Stimulated activated naive CD8-positive, alpha-beta T cell treated with anti-CD3 and anti-CD28 coated beads, Interleukin-15, Interleukin-2, amounts not matched to agents 100 ng/mL and 50 ng/mL, for 24 hours (primary cell): ENCODE measurements at regions not wholly inside any gene's neighbourhood (a gene's known extent, or its start where the extent isn't known, plus 50 kb on each side); places are given as distances from the start of the nearest gene placed in this dataset.

Experiments used
- H3K27ac Mint-ChIP-seq: one replicate; pipeline ENCODE4 v1.8.0; 2021; ENCODE audit warnings: mild to moderate bottlenecking, mixed read lengths
- H3K27me3 Mint-ChIP-seq: one replicate; pipeline ENCODE4 v1.8.0; 2021; ENCODE audit warnings: mixed read lengths
- H3K36me3 Mint-ChIP-seq: one replicate; pipeline ENCODE4 v1.8.0; 2021; ENCODE audit warnings: low read depth, mixed read lengths
- H3K4me1 Mint-ChIP-seq: one replicate; pipeline ENCODE4 v1.8.0; 2021; ENCODE audit warnings: low read depth, mixed read lengths
- H3K4me3 Mint-ChIP-seq: one replicate; pipeline ENCODE4 v1.8.0; 2021; ENCODE audit warnings: mild to moderate bottlenecking, mixed read lengths
- H3K9me3 Mint-ChIP-seq: one replicate; pipeline ENCODE4 v1.8.0; 2021; ENCODE audit warnings: mixed read lengths

DNA sequence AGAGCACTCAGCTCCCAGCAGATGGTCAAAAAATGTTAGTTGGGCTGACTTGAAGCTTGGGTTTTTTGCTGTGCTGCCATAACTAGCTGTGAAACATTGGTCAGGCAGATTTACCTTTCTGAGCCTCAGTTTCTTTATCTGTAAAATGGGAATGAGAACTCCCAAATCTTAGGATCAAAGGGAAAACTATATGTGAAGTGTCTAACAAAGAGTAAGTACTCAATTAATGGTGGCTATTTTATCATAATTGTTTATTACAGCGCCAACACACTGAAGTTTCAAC is 164.2 kb upstream of the POU3F1 start:
- H3K4me3 Mint-ChIP-seq = no peak overlapping the region
- no peaks in the 10 kb centered on the region for H3K9me3 Mint-ChIP-seq
- H3K36me3 Mint-ChIP-seq = no peaks in the 10 kb centered on the region
- peaks cover 36% of the 10 kb centered on the region for H3K27me3 Mint-ChIP-seq
- H3K4me1 Mint-ChIP-seq = no peaks in the 10 kb centered on the region
- H3K27ac Mint-ChIP-seq = no peak overlapping the region

DNA sequence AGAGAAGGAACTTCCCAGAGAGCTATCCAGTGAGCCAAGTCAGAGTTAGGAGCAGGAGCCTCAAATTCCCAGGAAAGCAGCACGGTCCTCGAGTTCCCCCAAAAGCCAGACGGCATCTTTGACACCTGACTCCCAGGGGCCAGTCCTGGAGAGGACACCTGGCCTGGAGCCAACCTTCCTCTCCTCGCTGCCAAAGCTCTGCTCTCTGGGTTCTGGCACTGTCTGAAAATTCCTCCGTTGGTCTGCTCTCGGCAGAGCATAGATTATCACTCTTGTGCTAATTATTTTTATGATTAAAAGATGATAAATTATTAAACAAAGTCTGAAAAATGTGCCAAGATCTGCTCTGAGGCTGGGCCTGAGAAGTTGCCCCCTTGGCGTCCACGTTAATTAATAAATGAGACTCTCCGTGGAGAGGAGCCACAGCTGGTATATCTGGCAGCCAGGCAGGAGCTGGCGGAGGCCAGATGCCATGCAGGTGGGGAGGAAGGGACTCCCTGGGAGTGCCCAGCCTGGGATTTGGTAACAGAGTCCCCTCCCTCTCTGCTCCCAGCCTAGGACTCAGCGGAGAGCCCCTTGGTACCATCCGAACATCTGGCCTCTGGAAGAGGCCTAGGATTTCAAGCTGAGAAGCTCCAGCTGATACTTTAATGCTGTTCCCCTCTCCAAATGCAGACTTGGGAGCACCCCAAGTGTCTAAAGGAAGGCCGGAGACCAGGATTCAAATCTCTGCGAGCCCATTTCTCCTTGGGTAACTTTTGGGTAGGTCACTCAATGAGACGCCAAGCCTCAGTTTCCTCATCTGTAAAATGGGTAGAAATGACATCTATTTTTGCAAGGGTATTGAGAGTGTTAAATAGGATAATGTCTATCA is 163.7 kb upstream of the POU3F1 start:
- H3K4me1 Mint-ChIP-seq = no peaks in the 10 kb centered on the region
- H3K36me3 Mint-ChIP-seq = no peaks in the 10 kb centered on the region
- H3K4me3 Mint-ChIP-seq = no peak overlapping the region
- no peak overlapping the region for H3K27ac Mint-ChIP-seq
- peaks cover 35% of the 10 kb centered on the region for H3K27me3 Mint-ChIP-seq
- H3K9me3 Mint-ChIP-seq = no peaks in the 10 kb centered on the region

DNA sequence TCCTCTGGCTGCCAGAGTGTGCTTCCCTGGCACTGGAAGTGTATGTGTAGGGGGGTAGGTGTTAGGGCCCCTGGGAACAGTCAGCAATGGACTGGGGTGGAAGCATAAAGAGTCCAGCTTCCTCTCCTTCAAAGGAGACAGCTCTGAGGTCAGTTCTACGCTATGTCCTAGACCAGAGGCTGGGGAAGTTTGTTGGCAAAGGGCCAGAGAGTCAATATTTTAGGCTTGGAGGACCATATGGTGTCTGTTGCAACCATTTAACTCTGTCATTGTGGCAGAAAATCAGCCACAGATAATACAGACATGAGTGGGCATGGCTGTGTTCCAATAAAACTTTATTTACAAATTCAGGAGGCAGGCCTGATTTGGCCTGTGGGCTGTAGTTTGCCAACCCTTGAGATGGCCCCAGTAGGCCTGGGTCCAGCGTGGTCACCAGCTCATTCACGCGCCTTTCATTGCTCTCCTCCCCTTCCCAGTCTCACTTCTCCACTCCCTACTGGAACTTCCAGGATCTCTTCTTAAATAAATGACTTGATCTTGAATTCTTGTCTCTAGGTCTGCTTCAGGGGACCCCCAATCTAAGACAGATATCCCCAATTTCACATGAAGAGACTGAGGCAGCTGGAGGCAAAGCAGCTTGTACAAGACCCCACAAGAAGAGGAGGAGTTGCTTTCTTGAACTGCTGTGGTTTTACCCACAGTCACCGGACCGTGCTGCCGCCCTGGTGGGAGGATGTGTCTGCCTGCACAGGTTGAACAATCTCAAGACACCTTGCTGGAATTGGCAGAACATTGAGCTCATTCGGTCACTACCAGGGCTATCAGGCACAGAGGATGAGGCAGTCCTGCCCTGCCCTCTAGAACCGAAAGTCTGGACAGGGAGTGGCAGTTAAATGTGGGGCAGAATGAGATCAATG is 162.4 kb upstream of the POU3F1 start:
- no peak overlapping the region for H3K27ac Mint-ChIP-seq
- peaks cover 25% of the 10 kb centered on the region for H3K27me3 Mint-ChIP-seq
- no peaks in the 10 kb centered on the region for H3K36me3 Mint-ChIP-seq
- H3K9me3 Mint-ChIP-seq = no peaks in the 10 kb centered on the region
- no peak overlapping the region for H3K4me3 Mint-ChIP-seq
- no peaks in the 10 kb centered on the region for H3K4me1 Mint-ChIP-seq

DNA sequence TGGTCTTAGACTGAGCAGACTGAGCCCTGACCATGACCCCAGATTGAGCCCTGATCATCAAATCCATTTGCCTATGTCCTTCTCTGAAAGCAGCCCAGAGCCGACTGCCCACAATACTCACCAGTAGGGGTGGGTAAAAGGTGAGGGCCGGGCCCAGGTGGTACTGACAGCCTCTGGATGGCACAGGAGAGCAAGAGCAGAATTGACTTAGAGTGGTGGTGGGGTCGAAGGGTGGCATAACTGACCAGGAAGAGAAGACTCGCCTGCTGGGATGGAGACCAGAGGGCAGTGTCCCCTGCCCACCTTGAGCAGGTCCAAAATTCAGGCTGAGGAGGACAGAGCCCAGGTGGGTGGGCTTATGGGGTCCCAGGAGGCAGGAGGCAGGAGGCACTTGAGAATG is 161.3 kb upstream of the POU3F1 start:
- no peak overlapping the region for H3K27ac Mint-ChIP-seq
- H3K4me3 Mint-ChIP-seq = no peak overlapping the region
- H3K9me3 Mint-ChIP-seq = no peaks in the 10 kb centered on the region
- no peaks in the 10 kb centered on the region for H3K4me1 Mint-ChIP-seq
- no peaks in the 10 kb centered on the region for H3K36me3 Mint-ChIP-seq
- peaks cover 14% of the 10 kb centered on the region for H3K27me3 Mint-ChIP-seq

DNA sequence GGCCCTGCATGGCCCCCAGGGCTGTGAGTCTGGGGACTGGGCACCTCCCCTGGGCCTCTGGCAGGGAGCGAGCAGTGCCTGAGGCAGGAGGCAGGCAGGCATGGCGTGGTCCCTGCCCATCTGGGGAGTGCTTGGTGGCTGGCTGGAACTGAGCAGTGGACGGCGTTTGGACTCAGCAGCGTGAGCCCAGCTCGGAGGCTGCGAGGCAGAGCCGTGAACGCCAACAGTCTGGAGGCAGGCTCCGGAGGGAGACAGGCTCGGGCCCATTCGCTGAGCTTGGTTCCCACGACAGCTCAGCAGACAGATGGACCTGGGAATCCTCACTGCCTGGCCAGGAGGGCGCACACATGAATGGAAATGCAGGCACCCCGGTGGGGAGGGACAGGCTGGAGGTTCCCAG is 160.7 kb upstream of the POU3F1 start:
- Mint-ChIP-seq H3K4me1 (no peaks in the 10 kb centered on the region), H3K27ac (no peak overlapping the region), H3K4me3 (no peak overlapping the region), H3K9me3 (no peaks in the 10 kb centered on the region), H3K27me3 (peaks cover 11% of the 10 kb centered on the region), H3K36me3 (no peaks in the 10 kb centered on the region)

DNA sequence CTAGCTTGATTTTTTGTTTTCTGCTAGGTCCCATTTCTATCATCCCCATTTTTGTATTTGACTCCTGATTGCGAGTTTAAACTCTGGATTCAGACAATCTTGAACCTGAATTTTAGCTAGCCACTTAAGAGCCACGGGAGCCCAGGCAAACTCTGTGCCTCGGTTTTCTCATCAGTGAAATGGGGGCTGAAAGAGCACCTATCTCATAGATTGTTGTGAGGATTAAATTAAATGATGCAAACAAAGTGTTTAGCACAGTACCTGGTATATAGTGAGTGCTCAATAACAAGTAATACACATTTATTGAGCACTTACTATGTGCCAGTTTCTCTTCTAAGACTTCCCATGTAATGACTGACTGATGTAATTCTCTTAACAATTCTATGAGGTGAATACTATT is 158.1 kb upstream of the POU3F1 start:
- H3K27ac Mint-ChIP-seq = no peak overlapping the region
- H3K36me3 Mint-ChIP-seq = no peaks in the 10 kb centered on the region
- H3K4me3 Mint-ChIP-seq = no peak overlapping the region
- no peaks in the 10 kb centered on the region for H3K9me3 Mint-ChIP-seq
- H3K4me1 Mint-ChIP-seq = no peaks in the 10 kb centered on the region
- peaks cover 6% of the 10 kb centered on the region for H3K27me3 Mint-ChIP-seq

DNA sequence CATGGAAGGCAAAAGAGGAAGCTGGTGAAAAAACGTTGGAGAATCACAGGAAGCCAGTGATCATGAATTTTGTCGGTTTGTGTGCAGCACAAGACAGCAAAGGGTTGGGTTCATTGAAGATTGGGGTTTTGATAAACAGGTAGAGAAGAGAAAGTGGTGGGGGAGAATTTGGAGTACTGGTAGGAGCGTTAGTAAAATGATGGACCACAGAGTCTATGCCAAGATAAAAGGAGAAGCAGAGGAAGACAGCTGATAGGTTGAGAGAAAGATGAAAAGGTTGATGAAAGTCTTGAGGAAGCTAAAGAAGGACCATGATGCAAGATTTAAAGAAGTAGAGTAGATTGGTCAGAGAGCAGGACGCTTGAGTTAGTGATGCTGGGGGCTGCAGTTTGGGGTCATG is 156.8 kb upstream of the POU3F1 start:
- H3K4me3 Mint-ChIP-seq = no peak overlapping the region
- H3K27ac Mint-ChIP-seq = no peak overlapping the region
- H3K4me1 Mint-ChIP-seq = no peaks in the 10 kb centered on the region
- H3K36me3 Mint-ChIP-seq = no peaks in the 10 kb centered on the region
- H3K9me3 Mint-ChIP-seq = no peaks in the 10 kb centered on the region
- peaks cover 15% of the 10 kb centered on the region for H3K27me3 Mint-ChIP-seq

DNA sequence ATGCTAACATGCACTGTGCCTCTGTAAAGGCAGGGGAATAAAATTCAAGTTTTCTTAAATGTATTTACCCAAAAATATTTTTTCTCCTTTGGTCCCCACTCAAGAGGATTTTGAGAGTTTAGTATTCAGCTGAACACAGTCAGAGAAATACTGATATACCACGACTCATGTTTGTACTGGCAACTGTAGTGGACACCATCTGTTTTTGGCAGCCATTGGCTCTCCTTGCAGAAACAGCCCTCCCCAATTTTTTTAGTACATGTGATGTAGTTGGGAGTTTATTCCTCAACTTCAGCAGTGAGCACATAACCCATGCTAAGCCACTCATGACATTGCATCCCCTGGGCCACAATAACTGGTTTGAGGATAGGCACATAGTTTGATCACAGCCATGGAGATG is 154.8 kb upstream of the POU3F1 start:
- H3K27me3 Mint-ChIP-seq = peaks cover 12% of the 10 kb centered on the region
- no peaks in the 10 kb centered on the region for H3K9me3 Mint-ChIP-seq
- H3K27ac Mint-ChIP-seq = no peak overlapping the region
- no peaks in the 10 kb centered on the region for H3K4me1 Mint-ChIP-seq
- no peaks in the 10 kb centered on the region for H3K36me3 Mint-ChIP-seq
- no peak overlapping the region for H3K4me3 Mint-ChIP-seq

DNA sequence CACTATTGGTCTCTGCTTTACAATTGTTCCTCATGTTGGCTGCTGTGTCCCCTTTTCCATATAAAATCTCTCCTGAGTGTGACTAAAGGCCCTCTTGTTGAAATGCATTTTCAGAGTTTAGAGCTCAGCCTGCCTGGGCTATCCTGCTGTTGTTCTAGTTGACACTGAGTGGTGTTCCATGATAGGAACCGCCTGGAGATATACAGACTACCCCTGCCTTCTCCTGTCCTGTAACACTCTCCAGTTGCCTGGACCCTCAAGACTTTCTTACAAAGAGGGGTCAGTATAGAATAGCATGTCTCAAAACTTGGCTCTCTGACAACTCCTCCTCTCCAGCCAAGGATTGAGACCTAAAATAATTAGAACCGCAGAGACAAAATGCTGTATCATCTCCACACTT is 152.0 kb upstream of the POU3F1 start:
- Mint-ChIP-seq H3K27me3 (peaks cover 22% of the 10 kb centered on the region), H3K9me3 (no peaks in the 10 kb centered on the region), H3K4me1 (no peaks in the 10 kb centered on the region), H3K36me3 (no peaks in the 10 kb centered on the region), H3K4me3 (no peak overlapping the region), H3K27ac (no peak overlapping the region)

DNA sequence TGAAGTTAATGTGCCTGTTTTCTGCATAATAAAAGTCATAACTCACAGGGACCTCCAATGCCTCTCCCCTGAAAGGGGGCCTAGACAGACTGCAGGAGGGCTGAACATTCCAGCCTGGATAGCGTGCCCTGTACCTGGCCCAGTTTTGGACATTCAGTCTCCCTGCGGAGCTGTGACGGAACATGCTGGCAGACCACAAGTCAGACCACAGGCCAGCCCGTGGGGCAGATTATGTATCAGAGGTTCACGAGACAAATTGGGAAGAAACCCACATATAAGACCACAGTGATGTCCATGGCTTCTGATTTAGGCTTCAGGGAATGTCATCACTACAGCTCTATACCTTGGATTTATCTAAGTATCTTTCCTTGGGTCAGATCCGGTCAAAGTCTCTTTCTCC is 151.5 kb upstream of the POU3F1 start:
- H3K9me3 Mint-ChIP-seq = no peaks in the 10 kb centered on the region
- no peak overlapping the region for H3K4me3 Mint-ChIP-seq
- H3K27me3 Mint-ChIP-seq = peaks cover 24% of the 10 kb centered on the region

DNA sequence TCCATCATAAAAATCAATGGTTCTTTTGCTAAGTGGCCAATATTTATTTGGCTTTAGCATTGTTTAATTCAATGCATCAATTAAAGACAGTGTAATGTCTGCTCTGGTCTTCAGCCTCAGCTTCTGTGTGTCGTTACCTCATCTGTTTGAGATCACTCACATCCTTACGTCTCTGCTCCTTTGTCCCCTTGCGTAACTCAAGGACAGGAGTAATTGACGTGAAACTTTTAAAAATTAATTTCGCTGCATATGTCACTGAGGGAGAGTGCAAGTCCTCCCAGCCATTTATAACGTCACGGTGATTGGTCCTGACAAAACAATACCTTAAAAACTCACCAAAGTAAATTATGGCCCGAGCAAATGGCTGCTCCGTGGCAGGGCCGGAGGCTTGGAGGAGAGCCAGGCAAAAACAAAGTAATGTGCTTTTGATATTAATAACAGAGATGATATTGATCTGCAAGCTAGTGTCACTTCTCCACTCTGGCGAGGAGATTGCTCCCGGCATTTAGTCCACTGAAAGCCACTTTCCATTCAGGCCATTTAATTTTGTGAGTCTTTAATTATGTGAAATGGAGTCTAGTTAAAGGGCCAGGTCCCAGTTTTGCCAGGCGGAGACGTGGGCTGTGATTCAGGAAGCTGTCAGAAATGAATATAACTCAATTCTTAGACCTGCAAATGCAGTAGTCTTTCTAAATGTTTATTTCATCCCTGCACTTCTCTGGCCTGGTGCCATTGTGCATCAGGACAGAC is 150.9 kb upstream of the POU3F1 start:
- Mint-ChIP-seq H3K4me1 (no peaks in the 10 kb centered on the region), H3K9me3 (no peaks in the 10 kb centered on the region), H3K4me3 (no peak overlapping the region), H3K36me3 (no peaks in the 10 kb centered on the region), H3K27me3 (peaks cover 28% of the 10 kb centered on the region), H3K27ac (no peak overlapping the region)

More for the DNA sequence above, 151.5 kb upstream of the POU3F1 start:
- no peak overlapping the region for H3K27ac Mint-ChIP-seq
- no peaks in the 10 kb centered on the region for H3K4me1 Mint-ChIP-seq
- H3K36me3 Mint-ChIP-seq = no peaks in the 10 kb centered on the region

DNA sequence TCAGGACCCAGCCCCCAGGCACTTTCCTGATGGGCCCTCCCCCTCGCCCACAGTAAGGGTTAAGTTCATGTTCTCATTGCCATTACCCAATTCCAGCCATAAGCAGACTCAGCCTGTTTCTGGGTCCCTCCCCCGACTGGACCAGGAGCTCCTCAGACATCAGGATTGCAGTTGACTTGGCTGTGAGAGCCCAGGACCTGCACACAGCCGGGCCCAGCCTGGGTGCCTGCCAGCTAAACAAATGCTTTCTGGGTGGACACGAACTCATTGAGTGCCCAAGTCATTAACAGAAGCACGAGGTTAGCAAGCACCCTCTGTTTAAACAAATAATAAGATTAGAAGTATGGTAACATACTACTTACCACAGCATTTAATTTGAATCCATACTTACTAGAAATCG is 147.9 kb upstream of the POU3F1 start:
- H3K36me3 Mint-ChIP-seq = no peaks in the 10 kb centered on the region
- H3K27me3 Mint-ChIP-seq = peaks cover 43% of the 10 kb centered on the region
- H3K27ac Mint-ChIP-seq = no peak overlapping the region
- H3K4me3 Mint-ChIP-seq = no peak overlapping the region
- no peaks in the 10 kb centered on the region for H3K4me1 Mint-ChIP-seq
- no peaks in the 10 kb centered on the region for H3K9me3 Mint-ChIP-seq

DNA sequence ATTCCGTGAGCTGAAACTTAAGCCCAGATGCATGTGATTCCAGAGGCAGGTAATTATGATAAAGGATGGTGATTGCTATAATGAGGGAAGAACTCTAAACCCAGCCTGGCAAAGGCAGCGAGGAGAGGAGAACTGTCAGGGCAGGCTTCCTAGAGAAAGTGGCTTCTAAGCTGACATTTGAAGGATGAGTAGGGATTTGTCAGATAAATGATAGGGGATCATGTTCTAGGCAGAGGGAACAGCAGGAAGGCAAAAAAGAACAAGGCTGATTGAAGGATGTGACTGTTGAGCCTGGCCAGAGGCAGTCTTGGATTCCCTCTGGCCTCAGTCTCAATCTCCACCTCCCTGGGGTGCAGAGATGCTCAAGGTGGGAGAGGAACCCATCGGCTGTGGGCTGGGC is 146.4 kb upstream of the POU3F1 start:
- Mint-ChIP-seq H3K27ac (no peak overlapping the region), H3K4me1 (no peaks in the 10 kb centered on the region), H3K4me3 (no peak overlapping the region), H3K9me3 (no peaks in the 10 kb centered on the region), H3K27me3 (peaks cover 45% of the 10 kb centered on the region), H3K36me3 (no peaks in the 10 kb centered on the region)

DNA sequence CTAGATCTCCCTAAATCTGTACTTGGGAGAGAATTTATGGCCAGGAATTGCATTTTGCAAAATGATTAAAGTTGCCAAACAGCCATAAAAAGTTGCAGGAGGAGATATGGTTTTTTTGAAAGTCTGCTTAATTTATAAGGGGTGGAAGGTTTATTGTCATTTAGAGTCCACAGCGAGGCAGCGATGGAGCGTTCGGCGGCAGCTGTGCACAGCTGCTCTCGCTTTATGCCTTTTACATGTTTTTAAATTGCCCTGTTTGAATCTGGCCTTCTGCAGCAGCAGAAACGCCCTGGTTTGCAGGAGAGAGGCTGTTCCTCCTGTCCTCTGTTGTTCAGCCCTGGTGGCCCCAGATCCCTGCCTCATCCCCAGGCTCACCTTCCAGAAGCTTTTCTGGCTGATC is 144.9 kb upstream of the POU3F1 start:
- Mint-ChIP-seq H3K4me1 (no peaks in the 10 kb centered on the region), H3K9me3 (no peaks in the 10 kb centered on the region), H3K4me3 (no peak overlapping the region), H3K36me3 (no peaks in the 10 kb centered on the region), H3K27ac (no peak overlapping the region), H3K27me3 (peaks cover 48% of the 10 kb centered on the region)

DNA sequence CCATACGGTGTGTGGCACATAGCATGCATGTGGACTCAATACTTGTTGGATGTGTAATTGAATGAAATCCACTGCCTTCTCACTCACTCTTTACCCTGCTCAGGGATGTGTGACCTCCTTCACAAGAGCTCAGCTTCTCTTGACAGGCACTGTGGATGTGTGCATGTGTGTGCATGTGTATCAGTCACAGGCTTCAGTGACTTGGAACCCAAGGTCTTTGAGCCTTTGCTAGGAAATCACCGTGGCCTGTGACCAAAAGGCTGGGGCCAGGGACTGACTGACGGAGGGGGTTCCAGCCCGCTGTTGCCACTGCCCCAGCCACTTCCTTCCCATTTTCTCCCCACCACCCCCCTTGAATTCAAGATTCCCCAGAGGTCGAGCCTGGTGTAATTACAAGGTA is 144.4 kb upstream of the POU3F1 start:
- peaks cover 49% of the 10 kb centered on the region for H3K27me3 Mint-ChIP-seq
- H3K27ac Mint-ChIP-seq = no peak overlapping the region
- no peaks in the 10 kb centered on the region for H3K36me3 Mint-ChIP-seq
- H3K4me1 Mint-ChIP-seq = no peaks in the 10 kb centered on the region
- H3K9me3 Mint-ChIP-seq = no peaks in the 10 kb centered on the region
- no peak overlapping the region for H3K4me3 Mint-ChIP-seq
